CD14-positive monocyte (primary cell): ENCODE measurements at regions not wholly inside any gene's neighbourhood (a gene's known extent, or its start where the extent isn't known, plus 50 kb on each side); places are given as distances from the start of the nearest gene placed in this dataset.

Source experiments
- DNase-seq, 3 donors: peaks; one replicate each; pipeline ENCODE4 v3.0.0-alpha.2; 2011 to 2022
- H2AFZ ChIP-seq: 2 replicates; pipeline ENCODE4 v1.6.0; 2012; ENCODE audit warnings: mild to moderate bottlenecking, low read depth, low read length, inconsistent platforms; ENCODE audit not compliant: insufficient read depth, poor library complexity, severe bottlenecking
- H3K27ac ChIP-seq, 2 donors: 1 replicate in 1 of 2; 2 replicates in 1 of 2; pipeline ENCODE4 v1.5.1; 2012 to 2013; ENCODE audit warnings: low read length in 2 of 2, control low read depth in 1 of 2, inconsistent platforms in 1 of 2, low read depth in 1 of 2, mild to moderate bottlenecking in 1 of 2
- H3K27me3 ChIP-seq, 2 donors: one replicate each; pipeline versions ENCODE4 v1.6.0 to v1.6.1; 2011 to 2013; ENCODE audit warnings: low read length in 2 of 2; ENCODE audit not compliant: control insufficient read depth in 2 of 2, insufficient read depth in 2 of 2
- H3K36me3 ChIP-seq, 2 donors: replicated peaks in 1 of 2; 1 replicate in 1 of 2; 2 replicates in 1 of 2; pipeline versions ENCODE4 v1.5.1 to v1.6.1; 2012 to 2013; ENCODE audit warnings: low read length in 2 of 2, control low read depth in 1 of 2, inconsistent platforms in 1 of 2, mild to moderate bottlenecking in 1 of 2; ENCODE audit not compliant: insufficient read depth in 2 of 2, control insufficient read depth in 1 of 2
- H3K4me1 ChIP-seq, 2 donors: 1 replicate in 1 of 2; 2 replicates in 1 of 2; pipeline versions ENCODE4 v1.5.1 to v1.6.1; 2012 to 2013; ENCODE audit warnings: low read length in 2 of 2, control low read depth in 1 of 2, inconsistent platforms in 1 of 2, mild to moderate bottlenecking in 1 of 2, moderate library complexity in 1 of 2; ENCODE audit not compliant: insufficient read depth in 2 of 2, control insufficient read depth in 1 of 2
- H3K4me2 ChIP-seq: replicated peaks from 2 replicates; pipeline ENCODE3; 2012; ENCODE audit warnings: low read length, moderate library complexity, mild to moderate bottlenecking; ENCODE audit not compliant: poor library complexity, severe bottlenecking; ENCODE audit errors: extremely low read depth
- H3K4me3 ChIP-seq, 3 experiments: fragments of 200-600 bp in 1 of 3; sonication (generic) in 1 of 3; replicated peaks in 1 of 3; 1 replicate in 2 of 3; 2 replicates in 1 of 3; pipeline ENCODE4 v1.5.1; 2011 to 2013; ENCODE audit warnings: low read length in 3 of 3, mild to moderate bottlenecking in 3 of 3, control low read depth in 2 of 3, low read depth in 2 of 3, inconsistent platforms in 1 of 3, moderate library complexity in 1 of 3
- H3K79me2 ChIP-seq: 2 replicates; pipeline ENCODE4 v1.6.0; 2012; ENCODE audit warnings: mild to moderate bottlenecking, control low read depth, inconsistent platforms, low read length, moderate library complexity; ENCODE audit not compliant: insufficient read depth
- H3K9ac ChIP-seq: 2 replicates; pipeline ENCODE4 v1.6.0; 2017; ENCODE audit warnings: low read length, mild to moderate bottlenecking; ENCODE audit not compliant: insufficient read depth, poor library complexity, severe bottlenecking
- H3K9me3 ChIP-seq, 2 donors: replicated peaks in 1 of 2; 1 replicate in 1 of 2; 2 replicates in 1 of 2; pipeline versions ENCODE4 v1.5.1 to v1.6.1; 2012 to 2013; ENCODE audit warnings: low read length in 2 of 2, control low read depth in 1 of 2; ENCODE audit not compliant: control insufficient read depth in 1 of 2, insufficient read depth in 1 of 2
- H4K20me1 ChIP-seq: 2 replicates; pipeline ENCODE4 v1.6.0; 2012; ENCODE audit warnings: mild to moderate bottlenecking, low read length, control low read depth, moderate library complexity; ENCODE audit not compliant: insufficient read depth
- H3K27ac Mint-ChIP-seq, 7 donors: one replicate each; pipeline ENCODE4 v1.8.0; 2020; ENCODE audit warnings: mild to moderate bottlenecking in 7 of 7, mixed read lengths in 7 of 7, moderate library complexity in 6 of 7, inconsistent platforms in 2 of 7
- H3K27me3 Mint-ChIP-seq, 3 donors: one replicate each; pipeline ENCODE4 v1.8.0; 2021 to 2022; ENCODE audit warnings: low read depth in 3 of 3, mild to moderate bottlenecking in 3 of 3, mixed read lengths in 3 of 3, moderate library complexity in 3 of 3, inconsistent platforms in 1 of 3
- H3K36me3 Mint-ChIP-seq, 2 donors: one replicate each; pipeline ENCODE4 v1.8.0; 2020; ENCODE audit warnings: mixed read lengths in 2 of 2, inconsistent platforms in 1 of 2, mild to moderate bottlenecking in 1 of 2
- H3K4me1 Mint-ChIP-seq: one replicate; pipeline ENCODE4 v1.8.0; 2020; ENCODE audit warnings: mild to moderate bottlenecking, mixed read lengths
- H3K4me3 Mint-ChIP-seq, 2 donors: one replicate each; pipeline ENCODE4 v1.8.0; 2020; ENCODE audit warnings: mild to moderate bottlenecking in 2 of 2, mixed read lengths in 2 of 2, moderate library complexity in 1 of 2
- H3K9me3 Mint-ChIP-seq, 7 donors: one replicate each; pipeline ENCODE4 v1.8.0; 2020 to 2022; ENCODE audit warnings: mixed read lengths in 7 of 7, mild to moderate bottlenecking in 6 of 7, moderate library complexity in 6 of 7, inconsistent platforms in 2 of 7
- WGBS: methylation state at CpG from one replicate; pipeline ENCODE4 v1.1.5; 2013; ENCODE audit warnings: missing lambda C conversion rate; ENCODE audit not compliant: insufficient coverage; 5-methylcytosine and 5-hydroxymethylcytosine counted together
- intact Hi-C, 2 donors: fragments of 100-400 bp; cut with micrococcal nuclease; formaldehyde crosslinking; loops; one replicate each; pipeline versions ENCODE4 v1.15.0 to v1.15.1; 2023
- TF ChIP-seq, protein P1 (sequence below): fragments of 200-600 bp; IDR thresholded peaks from one replicate; pipeline ENCODE4 v1.8.0; 2022; ENCODE audit warnings: antibody characterized with exemption, mild to moderate bottlenecking

DNA sequence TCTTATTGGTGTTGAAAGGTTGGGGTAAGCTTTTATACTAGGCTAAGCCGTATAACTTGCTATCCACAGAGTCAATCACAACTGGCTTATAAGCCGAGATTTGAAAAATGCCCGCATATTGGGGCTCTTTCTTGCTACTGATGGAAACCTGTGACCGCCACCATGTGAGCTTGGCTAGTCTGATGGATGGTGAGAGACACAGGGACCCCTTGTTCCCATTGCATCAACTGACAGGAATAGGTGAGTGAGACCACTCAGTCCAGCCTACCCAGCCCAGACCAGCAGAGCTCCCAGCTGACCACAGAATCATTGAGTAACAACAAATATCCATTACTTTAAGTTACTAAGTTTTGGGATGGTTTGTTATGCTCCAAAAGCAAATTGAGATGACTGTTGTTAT is 676.4 kb upstream of the HS6ST1 start:
- Mint-ChIP-seq H3K4me1 (no peaks in the 10 kb centered on the region), H3K27ac (no peak overlapping the region), H3K27me3 (peaks cover 0 to 9% (median 3%) of the 10 kb centered on the region in 3 donors), H3K4me3 (no peak overlapping the region), H3K9me3 (peaks cover 2 to 5% (median 3%) of the 10 kb centered on the region in 7 donors), H3K36me3 (no peaks in the 10 kb centered on the region)
- WGBS: no CpG with 5 or more reads among the region's 4 CpGs
- intact Hi-C loops: no loop called here
- Histone ChIP-seq H3K9me3 (no peaks in the 10 kb centered on the region), H3K4me2 (no peak overlapping the region), H3K79me2 (no peaks in the 10 kb centered on the region), H3K4me3 (no peak overlapping the region), H3K27me3 (no peaks in the 10 kb centered on the region), H2AFZ (no peak overlapping the region), H3K4me1 (no peaks in the 10 kb centered on the region), H3K27ac (no peak overlapping the region), H3K36me3 (no peaks in the 10 kb centered on the region), H4K20me1 (no peaks in the 10 kb centered on the region), H3K9ac (no peak overlapping the region)
- TF ChIP-seq, protein P1, sequence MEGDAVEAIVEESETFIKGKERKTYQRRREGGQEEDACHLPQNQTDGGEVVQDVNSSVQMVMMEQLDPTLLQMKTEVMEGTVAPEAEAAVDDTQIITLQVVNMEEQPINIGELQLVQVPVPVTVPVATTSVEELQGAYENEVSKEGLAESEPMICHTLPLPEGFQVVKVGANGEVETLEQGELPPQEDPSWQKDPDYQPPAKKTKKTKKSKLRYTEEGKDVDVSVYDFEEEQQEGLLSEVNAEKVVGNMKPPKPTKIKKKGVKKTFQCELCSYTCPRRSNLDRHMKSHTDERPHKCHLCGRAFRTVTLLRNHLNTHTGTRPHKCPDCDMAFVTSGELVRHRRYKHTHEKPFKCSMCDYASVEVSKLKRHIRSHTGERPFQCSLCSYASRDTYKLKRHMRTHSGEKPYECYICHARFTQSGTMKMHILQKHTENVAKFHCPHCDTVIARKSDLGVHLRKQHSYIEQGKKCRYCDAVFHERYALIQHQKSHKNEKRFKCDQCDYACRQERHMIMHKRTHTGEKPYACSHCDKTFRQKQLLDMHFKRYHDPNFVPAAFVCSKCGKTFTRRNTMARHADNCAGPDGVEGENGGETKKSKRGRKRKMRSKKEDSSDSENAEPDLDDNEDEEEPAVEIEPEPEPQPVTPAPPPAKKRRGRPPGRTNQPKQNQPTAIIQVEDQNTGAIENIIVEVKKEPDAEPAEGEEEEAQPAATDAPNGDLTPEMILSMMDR: no peak
- DNase-seq: no peak

DNA sequence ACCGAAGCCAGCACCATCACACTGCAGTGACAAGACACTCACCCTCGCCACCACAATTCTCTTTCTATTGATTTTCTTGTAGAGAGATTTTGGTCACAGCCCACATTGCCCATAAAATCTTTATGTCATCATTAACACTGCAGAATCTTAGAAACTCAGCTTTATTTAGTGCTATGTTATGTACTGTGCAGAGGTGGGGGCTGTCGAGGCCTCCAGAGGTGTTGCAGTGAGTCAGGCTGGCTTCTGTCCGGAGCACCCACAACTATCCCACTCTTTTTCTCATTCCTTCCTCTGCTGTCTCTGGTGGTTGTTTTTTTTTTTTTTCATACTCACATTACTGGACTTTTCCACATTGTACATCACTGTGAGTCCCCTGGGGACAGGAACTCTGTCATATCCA is 677.4 kb upstream of the HS6ST1 start:
- DNase-seq: no peak
- peaks cover 0 to 6% (median 3%) of the 10 kb centered on the region in 3 donors for H3K27me3 Mint-ChIP-seq
- Histone ChIP-seq H3K4me1 (no peaks in the 10 kb centered on the region), H3K4me3 (no peak overlapping the region), H3K36me3 (no peaks in the 10 kb centered on the region), H3K27ac (no peak overlapping the region), H3K9me3 (no peaks in the 10 kb centered on the region), H2AFZ (no peak overlapping the region), H3K27me3 (no peaks in the 10 kb centered on the region), H4K20me1 (no peaks in the 10 kb centered on the region), H3K79me2 (no peaks in the 10 kb centered on the region), H3K4me2 (no peak overlapping the region), H3K9ac (no peak overlapping the region)
- TF ChIP-seq, protein P1: no peak
- H3K36me3 Mint-ChIP-seq: no peaks in the 10 kb centered on the region
- intact Hi-C loops: no loop called here
- H3K4me3 Mint-ChIP-seq: no peak overlapping the region
- no peaks in the 10 kb centered on the region for H3K4me1 Mint-ChIP-seq
- H3K27ac Mint-ChIP-seq: no peak overlapping the region
- H3K9me3 Mint-ChIP-seq: peaks cover 2 to 5% (median 3%) of the 10 kb centered on the region in 7 donors
- WGBS: no CpG with 5 or more reads among the region's 4 CpGs
